ENCODE measurements at regions not wholly inside any gene's neighbourhood (a gene's known extent, or its start where the extent isn't known, plus 50 kb on each side); places are given as distances from the start of the nearest gene placed in this dataset.

GRCh38 chr2:188193230-188193629 is 98.4 kb upstream of the GULP1 start:
- TF ChIP-seq, protein P1, sequence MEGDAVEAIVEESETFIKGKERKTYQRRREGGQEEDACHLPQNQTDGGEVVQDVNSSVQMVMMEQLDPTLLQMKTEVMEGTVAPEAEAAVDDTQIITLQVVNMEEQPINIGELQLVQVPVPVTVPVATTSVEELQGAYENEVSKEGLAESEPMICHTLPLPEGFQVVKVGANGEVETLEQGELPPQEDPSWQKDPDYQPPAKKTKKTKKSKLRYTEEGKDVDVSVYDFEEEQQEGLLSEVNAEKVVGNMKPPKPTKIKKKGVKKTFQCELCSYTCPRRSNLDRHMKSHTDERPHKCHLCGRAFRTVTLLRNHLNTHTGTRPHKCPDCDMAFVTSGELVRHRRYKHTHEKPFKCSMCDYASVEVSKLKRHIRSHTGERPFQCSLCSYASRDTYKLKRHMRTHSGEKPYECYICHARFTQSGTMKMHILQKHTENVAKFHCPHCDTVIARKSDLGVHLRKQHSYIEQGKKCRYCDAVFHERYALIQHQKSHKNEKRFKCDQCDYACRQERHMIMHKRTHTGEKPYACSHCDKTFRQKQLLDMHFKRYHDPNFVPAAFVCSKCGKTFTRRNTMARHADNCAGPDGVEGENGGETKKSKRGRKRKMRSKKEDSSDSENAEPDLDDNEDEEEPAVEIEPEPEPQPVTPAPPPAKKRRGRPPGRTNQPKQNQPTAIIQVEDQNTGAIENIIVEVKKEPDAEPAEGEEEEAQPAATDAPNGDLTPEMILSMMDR (IDR thresholded peaks at IDR 0.05; ENCODE audit: low read depth, low read length, missing input control) = no peak
- no peak for TF ChIP-seq REST (IDR thresholded peaks at IDR 0.05)
- no peak for TF ChIP-seq FOXA1 (IDR thresholded peaks at IDR 0.05)
- TF ChIP-seq EGR1 (IDR thresholded peaks at IDR 0.05; ENCODE audit: low read depth in 2 of 2) = no peak
- TF ChIP-seq, protein P2, sequence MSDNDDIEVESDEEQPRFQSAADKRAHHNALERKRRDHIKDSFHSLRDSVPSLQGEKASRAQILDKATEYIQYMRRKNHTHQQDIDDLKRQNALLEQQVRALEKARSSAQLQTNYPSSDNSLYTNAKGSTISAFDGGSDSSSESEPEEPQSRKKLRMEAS (IDR thresholded peaks at IDR 0.05) = no peak
- TF ChIP-seq RAD21 (IDR thresholded peaks at IDR 0.05) = no peak
- no peak for TF ChIP-seq HNF4A (conservative IDR thresholded peaks at IDR 0.05)
- TF ChIP-seq RXRA (IDR thresholded peaks at IDR 0.05) = no peak
- TF ChIP-seq, protein P3, sequence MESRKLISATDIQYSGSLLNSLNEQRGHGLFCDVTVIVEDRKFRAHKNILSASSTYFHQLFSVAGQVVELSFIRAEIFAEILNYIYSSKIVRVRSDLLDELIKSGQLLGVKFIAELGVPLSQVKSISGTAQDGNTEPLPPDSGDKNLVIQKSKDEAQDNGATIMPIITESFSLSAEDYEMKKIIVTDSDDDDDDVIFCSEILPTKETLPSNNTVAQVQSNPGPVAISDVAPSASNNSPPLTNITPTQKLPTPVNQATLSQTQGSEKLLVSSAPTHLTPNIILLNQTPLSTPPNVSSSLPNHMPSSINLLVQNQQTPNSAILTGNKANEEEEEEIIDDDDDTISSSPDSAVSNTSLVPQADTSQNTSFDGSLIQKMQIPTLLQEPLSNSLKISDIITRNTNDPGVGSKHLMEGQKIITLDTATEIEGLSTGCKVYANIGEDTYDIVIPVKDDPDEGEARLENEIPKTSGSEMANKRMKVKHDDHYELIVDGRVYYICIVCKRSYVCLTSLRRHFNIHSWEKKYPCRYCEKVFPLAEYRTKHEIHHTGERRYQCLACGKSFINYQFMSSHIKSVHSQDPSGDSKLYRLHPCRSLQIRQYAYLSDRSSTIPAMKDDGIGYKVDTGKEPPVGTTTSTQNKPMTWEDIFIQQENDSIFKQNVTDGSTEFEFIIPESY (IDR thresholded peaks at IDR 0.05) = no peak
- TF ChIP-seq ATF3 (IDR thresholded peaks at IDR 0.05) = no peak
- TF ChIP-seq YY1 (IDR thresholded peaks at IDR 0.05) = no peak
- TF ChIP-seq HNF4G (IDR thresholded peaks at IDR 0.05) = no peak

Data from liver (tissue), 3 donors.